Activated CD8-positive, alpha-beta memory T cell treated with anti-CD3 and anti-CD28 coated beads, Interleukin-2, amount 50 U/mL, for 48 hours (primary cell): ENCODE measurements at regions not wholly inside any gene's neighbourhood (a gene's known extent, or its start where the extent isn't known, plus 50 kb on each side); places are given as distances from the start of the nearest gene placed in this dataset.

Experiments
- DNase-seq: peaks from one replicate; pipeline ENCODE4 v3.0.0-alpha.2; 2020

DNA sequence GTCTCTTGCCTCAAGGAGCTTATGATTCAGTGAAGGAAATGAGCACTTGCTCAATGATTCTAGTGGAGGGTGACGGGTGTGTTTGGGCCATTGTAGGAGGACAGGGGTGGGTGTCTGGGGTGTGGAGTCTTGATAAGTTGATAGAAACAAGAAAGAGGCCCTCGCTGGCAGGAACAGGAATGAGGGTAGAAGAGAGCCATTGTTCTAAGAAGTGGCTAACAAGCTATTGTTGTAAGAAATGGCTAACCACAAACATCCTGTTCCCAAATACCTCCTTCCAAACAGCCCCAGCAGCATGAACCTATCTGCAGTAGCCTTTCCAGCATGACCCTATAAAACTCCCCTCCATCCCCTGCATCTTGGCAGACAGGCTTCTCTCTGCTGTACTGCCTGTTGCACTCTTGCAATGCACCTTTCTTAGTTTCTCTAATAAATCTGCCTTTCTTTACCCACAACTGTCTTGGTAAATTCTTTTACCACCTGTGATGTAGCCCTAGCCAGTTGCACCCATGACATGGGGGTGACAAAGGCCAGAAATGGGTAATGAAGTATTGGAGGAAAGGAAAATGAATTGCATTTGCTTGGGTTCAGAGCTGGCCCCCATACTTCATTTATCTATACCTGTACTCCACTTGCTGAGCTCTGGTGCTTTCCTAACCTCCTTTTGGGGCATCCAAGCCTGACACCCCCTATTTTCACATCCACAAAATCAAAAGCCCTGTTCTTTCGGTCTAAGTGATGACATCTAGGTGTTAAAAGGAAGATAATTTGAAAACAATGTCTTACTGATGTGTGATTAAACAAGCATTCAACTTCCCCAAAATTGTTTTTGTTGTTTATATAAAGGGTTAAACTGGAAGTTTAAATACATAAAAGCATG, 389.1 kb downstream of the GRIN2B start:
- DNase-seq, result no peak

- DNase-seq, result no peak
Measured at GRCh38 chr12:13591488-13591887, 389.9 kb downstream of the GRIN2B start.

DNA sequence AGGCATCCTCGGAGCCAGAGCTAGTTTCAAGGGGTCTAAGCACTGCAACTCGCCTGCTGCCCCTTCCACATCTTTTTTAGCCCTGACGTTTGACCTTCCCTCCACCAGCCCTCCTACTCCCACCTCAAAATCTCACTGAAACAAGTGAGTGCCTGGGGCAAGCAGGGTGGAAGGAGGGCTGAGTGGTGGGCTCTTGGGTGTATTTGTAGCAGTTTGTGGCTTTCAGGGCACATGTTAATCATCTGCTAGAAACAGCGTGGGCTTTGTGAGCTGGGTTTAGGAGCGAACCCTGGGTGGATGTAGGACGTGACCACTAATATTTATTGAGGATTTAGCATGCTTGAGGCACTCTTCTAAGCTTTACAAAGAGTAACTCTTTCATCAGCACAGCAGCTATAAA, 390.3 kb downstream of the GRIN2B start:
- DNase-seq, result no peak

GRCh38 chr12:13588574-13588973, 392.0 kb downstream of the EMP1 start:
- no peak for DNase-seq

- no peak for DNase-seq
Measured at GRCh38 chr12:13587721-13588390, 391.3 kb downstream of the EMP1 start.

- no peak for DNase-seq
Measured at GRCh38 chr12:13586361-13586760, 389.8 kb downstream of the EMP1 start.

- DNase-seq, result no peak
Measured at GRCh38 chr12:13584541-13584940, 388.0 kb downstream of the EMP1 start.

- no peak for DNase-seq
Measured at GRCh38 chr12:13583630-13584029, 387.1 kb downstream of the EMP1 start.

GRCh38 chr12:13582421-13582820, 385.9 kb downstream of the EMP1 start:
- no peak for DNase-seq

GRCh38 chr12:13581031-13581430, 384.5 kb downstream of the EMP1 start:
- DNase-seq, result no peak

GRCh38 chr12:13580206-13580605, 383.7 kb downstream of the EMP1 start:
- no peak for DNase-seq

DNA sequence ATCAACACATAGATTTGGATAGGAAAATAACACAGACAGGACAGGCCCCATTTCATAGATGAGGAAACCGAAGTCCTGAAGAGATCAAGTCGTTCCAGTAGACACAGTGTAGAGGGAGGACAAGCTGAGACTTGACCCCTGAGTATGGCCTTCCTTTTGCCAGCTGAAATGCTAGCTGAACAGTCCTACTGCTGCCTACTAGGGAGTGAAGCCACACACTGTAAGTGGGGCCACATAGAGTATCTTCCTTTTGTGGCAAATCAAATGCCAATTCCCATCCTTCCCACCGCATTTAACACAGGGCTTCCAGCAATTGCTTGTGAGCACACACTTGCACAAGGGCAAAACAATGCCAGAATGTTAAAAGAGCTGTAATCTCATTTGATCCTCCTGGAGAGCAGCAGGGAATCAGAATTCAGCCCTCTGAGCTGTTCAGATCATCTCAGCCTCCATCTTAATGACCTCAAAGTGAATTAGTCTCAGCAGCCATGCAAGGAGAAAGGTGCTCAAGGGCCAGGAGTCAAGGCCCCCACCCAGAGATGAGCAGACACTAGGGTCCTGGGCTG, 380.5 kb downstream of the EMP1 start:
- DNase-seq, result no peak

- no peak for DNase-seq
Measured at GRCh38 chr12:13573698-13574321, 377.3 kb downstream of the EMP1 start.

DNA sequence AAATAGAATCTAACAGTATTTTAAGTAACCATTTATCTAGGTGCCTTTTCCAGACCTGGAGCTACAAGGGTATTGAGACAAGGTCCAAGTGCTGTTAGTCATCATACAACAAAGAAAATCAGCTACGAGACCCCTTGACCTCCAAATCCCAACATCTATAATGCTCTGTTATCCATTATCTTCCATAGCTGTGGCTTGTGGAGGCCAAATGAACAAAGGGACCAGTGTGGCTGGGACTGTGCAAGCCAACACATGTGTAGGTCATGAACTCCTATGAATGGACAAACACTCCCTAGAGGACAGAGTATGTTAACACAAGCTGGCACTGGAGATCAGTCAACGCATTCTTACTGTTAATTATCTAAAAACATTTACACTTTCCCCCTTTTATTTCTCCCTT, 374.5 kb downstream of the EMP1 start:
- no peak for DNase-seq

DNA sequence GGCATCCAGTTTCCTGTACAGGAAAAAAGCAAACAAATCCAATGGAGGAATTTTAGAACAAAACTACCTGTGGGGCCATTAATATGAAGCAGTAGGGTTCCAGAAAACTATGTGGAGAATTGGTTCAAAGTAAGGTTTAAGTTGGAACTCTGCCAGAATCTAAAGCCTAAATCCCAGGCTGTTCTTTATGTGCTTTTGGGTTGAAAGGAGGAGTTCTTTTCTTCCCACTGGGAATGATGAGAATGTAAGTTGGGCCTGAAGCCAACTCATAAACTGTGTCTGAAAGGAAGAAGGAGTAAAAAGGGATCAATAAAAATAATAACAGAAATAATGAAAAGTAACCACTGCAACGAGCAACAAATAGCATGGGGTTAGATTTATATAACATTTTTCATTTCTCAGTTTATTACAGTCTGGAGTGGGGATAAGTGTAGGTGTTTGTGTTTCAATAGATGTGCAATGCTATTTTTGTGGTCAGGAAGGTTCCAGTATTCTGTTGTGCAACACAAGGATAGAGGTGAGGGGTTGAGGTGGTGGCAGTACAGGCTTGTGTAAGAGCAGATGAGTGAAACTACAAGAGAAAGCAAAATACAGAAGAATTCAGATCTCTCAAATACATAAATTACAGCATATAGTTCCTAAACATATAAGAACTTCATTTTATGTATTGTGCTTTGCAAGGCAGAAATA, 373.6 kb downstream of the EMP1 start:
- no peak for DNase-seq

DNA sequence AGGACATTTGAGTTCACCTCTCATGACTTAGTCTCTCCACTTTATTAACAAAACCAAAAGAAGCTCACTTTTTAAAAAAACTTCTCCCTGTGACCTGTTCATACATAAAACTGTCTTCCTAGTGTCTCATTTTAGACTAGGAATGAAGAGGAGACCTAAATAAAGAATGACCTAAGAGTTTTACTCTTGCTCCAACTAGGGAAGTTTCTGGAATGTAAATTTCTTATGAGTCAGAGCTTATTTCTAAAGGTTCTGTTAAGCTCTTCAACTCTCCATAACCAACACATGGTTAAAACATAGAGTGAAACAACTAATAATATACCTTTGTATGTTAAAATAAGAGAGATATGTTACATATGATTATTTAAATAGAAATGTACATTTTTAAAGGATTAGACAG, 369.8 kb downstream of the EMP1 start:
- DNase-seq, result no peak

DNA sequence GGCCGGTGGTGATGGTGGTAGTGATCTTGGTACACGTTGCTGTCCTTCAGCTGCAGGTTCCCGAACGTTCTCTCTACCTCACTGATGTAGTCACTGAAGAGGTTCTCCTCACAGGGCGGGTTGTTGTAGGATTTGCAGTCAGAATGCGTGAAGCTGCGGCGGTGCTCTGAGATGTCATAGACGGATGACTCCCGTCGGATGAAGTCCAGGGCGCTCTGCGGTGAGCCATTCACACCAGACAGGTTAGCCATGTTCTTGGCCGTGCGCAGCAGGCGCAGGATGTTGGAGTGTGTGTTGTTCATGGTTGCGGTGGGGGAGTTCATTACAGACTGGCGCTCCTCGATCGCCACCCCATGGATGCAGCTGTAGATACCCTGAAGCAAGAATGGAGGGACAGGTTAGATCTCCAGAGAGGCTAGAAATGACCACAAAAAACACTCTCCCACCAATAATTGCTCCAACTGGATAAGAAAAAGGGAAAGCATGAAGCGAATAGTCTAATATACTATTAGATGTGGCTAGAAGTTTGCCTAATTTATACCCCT, 367.8 kb downstream of the EMP1 start:
- DNase-seq, result no peak

- no peak for DNase-seq
Measured at GRCh38 chr12:13563743-13564125, 367.2 kb downstream of the EMP1 start.

DNA sequence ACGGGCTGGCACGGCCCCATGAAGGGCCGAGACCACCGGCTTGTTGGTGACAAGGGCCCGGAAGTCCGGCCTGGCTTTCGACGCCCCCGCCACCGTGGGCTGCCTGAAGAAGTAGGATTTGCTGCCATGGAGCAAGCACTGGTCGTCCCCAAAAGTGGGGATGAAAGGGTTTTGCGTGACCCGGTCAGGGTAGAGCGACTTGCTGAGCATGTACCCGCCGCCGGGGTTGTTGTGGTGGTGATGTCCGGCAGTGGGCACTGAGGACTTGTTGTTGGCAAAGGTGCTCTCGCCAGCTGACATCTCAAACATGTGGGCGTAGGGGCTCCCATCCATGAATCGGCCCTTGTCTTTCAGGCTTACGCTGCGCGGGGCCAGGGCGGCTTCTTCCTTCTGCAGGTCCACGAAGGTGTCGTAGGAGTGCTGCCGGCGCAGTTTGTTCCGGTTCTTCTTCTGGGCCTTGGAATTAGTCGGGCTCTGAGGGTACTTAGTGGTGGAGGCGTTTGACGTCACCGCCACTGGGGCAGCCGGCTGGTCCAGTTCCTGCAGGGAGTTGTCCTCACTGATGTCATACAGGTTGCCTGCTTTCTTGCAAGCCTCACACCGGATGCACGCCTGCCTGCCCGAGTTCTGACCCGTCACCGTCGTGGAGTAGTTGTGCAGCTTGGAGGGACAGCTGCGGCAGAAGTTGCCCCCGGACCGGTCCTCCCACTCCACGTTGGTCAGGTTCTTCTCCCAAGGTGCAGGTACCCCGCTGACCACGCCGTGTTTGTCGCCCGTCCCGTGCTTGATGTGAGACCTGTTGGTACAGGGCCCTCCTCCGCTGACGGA, 366.6 kb downstream of the EMP1 start:
- no peak for DNase-seq

DNA sequence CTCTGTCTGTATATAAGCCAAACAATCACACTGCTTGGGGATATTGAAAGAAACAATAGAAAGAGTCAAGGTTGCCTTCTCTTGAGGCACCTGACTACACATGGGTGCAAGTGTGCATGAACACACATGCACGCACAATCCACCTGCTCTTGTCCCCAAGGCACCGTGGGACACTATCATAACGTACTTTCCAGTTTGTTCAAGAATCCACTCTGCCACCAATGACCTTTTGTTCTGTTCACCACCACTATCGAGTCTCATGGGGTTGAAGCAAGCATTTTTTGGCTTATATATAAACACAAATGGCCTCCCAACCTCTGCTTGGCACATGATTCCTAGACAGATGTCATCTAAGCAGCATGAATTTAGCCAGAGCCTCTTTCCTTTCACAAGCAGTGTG, 365.4 kb downstream of the EMP1 start:
- DNase-seq, result no peak

GRCh38 chr12:13559318-13559978, 362.9 kb downstream of the EMP1 start:
- no peak for DNase-seq
